NCI-H1105 (cell line): ENCODE measurements at regions not wholly inside any gene's neighbourhood (a gene's known extent, or its start where the extent isn't known, plus 50 kb on each side); places are given as distances from the start of the nearest gene placed in this dataset.

ENCODE experiments used
- DNase-seq: peaks from one replicate; lab custom pipeline; 2025; lab: John Stamatoyannopoulos, UW

- no peak for DNase-seq
These were observed 69.9 kb upstream of the NKX1-1 start for GRCh38 chr4:1476140-1476513.

GRCh38 chr4:1475277-1476139 is 69.3 kb upstream of the NKX1-1 start:
- DNase-seq, result no peak

GRCh38 chr4:1474126-1475090 is 68.2 kb upstream of the NKX1-1 start:
- DNase-seq, result no peak

GRCh38 chr4:1473718-1474117 is 67.5 kb upstream of the NKX1-1 start:
- DNase-seq, result no peak

DNA sequence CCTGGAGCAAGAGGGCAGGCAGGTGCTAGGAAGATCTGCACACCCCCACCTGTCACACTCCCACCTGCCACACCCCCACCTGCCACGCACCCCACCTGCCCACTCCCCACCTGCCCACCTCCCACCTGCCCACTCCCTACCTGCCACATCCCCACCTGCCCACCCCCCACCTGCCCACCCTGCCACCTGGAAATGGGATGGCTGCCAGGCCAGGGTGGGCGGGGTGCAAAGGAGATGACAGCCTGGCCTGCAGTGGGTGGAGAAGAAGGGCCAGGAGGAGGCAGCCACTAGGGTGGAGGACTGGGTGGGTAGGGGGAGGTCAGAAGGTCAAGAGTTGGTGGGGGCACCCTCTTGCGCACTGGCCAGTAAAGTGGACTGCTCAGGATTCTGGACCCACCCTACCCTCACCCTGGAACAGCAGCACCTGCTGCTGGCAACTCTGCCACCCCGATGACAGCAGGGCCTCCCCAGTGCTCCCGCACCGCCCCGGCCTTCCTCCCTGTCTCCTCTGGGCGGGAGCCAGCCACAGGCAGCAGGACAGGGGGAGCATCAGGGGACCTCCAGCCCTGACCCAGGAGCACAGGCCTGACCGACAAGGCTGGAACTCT is 66.8 kb upstream of the NKX1-1 start:
- no peak for DNase-seq

DNA sequence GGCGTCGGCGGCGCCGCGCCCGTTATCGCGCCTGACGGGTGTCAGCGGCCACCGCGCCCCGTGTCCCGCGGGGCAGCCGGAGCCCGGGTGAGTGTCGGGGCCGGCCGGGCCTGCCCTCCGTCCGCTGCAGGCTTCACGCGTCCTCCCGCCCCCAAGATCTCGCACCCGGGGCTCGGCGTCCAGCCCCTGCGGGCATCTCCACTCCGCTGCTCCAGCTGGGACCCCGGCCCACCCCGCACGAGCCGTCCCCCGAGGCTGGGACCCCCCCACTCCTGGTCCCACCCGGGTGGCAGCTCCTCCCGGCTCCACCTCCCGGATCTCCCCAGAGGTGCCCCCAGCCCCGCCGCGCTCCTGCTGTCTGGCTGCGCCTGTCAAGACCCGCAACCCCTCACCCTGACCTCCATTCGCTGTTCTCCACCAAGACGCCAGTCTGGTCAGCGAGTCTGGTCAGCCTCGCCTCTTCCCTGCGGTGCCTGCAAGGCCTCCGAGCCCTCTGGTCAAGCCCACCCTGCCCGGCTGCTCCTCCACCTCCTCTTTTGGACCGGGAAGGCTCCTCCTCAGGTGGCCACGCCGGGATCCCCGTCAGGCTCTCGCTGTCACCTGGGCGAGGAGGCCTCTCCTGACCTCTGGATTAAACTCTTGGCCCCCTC is 66.0 kb upstream of the NKX1-1 start:
- no peak for DNase-seq

DNA sequence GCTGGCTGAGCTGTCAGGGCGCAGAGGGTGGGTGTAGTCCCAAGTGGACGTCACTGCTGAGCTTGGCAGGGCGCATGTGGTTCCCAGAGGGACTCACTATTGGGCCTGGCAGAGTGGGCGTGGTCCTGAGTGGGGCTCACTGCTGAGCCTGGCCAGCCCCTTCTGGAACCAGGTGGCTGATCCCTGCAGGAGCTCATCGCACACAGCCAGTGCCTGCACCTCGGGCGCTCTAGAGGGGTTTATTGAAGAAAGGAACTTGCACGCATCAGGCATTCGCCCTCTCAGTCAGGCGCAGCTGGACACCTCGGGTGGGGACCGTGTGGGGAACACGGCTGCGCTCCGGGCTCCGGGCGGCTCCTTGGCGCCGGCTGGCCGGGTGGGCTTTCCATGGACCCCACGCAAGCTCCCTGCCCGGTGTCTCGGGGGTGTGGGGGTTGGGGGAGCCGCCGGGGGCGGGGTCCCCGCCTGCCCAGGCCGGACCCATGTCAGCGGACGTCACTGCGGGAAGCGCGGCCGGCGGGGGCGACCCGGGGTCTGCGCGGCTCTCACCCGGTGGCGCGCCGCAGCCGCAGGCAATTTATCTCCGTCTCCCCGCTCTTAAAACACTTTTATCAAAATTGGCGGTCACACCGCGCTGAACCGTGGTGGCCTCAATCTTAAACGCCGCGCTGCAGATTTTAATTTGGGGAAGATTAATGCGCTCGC is 65.4 kb upstream of the NKX1-1 start:
- DNase-seq, result no peak

DNA sequence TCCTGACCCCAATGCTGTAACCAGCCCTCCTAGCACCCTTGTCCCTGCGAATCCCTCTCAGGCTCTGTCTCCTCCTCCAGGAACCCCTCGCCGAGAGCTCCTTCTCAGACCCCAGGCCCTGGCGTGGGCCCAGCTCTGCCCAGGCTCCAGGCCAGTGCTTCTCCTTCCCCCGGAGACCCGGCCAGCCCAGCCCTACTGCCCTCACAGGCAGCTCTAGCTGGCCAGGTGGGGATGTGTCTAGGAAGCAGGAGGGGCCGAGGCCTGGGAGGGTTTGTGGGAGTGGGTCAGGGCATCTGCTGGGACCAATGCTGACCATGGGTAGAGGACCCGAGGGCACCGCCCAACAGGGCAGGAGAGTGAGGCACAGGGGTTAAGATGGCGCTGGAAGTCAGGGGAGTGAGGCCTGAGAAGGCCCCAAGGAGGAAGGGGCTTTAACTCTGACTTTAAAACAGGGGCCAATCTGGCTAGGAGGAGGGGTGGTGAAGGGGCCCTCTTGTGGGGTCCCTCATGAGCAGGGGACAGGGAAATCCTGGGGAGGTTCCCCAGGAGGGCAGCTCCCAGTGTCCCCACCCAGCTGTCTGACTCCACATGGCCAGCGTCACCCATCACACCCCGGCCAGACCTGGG is 64.7 kb upstream of the NKX1-1 start:
- DNase-seq, result no peak

GRCh38 chr4:1470393-1470670 is 64.1 kb upstream of the NKX1-1 start:
- no peak for DNase-seq

DNA sequence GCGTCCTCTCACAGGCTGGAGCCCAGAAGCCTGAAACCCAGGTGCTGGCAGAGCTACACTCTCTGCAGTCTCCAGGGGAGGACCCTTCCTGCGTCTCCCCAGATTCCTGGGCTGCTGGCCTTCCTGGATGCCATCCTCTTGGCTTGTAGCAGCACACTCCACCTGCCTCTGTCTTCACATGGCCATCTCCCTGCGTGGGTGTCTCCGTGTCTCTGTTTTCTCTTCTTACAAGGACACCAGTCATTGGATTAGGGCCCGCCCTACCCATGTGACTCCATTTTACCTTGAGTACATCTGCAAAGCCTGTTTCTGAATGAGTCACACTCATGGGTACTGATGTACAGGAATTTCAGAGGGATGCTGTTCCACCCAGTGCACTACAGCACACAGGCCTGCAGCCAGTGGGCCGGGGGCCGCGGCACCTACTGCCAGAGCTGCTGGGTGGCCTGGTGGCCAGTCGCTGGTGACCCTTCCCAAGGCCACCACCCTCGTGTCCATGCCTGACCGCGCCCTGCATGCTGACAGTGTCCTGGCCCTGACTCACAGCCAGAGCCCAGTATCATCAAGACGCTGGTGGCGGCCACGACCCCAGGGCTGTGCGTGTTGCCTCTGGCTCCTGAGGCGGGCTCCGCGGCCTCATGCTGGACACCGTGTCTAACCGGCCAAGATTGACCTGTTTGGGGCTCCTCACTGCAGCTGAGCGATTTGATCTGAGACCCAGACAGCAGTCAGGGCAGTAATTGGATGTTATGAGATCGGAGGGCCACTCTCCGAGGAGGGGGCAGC is 63.6 kb upstream of the NKX1-1 start:
- DNase-seq, result no peak

- no peak for DNase-seq
These were observed 62.8 kb upstream of the NKX1-1 start for GRCh38 chr4:1469043-1469442.

DNA sequence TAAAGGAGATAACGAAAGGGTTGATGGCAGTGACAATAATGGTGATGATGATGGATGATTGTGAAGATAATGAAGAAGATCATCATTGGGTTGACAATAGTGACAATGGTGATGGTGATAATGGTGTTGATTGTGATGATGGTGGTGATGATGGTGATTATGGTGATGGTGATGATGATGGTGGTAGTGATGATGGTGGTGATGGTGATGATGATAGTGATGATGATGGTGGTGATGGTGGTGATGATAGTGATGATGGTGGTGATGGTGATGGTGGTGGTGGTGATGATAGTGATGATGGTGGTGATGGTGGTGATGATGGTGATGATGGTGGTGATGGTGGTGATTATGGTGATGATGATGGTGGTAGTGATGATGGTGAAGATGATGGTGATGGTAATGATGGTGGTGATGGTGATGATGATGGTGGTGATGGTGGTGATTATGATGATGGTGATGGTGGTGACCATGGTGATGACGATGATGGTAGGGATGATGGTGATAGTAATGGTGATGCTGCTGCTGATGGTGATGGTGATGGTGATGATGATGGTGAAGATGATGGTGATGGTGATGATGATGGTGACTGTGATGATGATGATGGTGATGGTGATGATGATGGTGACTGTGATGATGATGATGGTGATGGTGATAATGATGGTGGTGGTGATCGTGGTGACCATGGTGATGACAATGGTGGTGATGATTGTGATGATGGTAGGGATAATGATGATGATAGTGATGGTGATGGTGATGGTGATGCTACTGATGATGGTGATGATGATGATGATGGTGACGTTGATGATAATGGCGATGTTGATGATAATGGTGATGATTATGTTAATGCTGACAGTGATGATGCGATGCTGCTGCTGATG is 61.6 kb upstream of the NKX1-1 start:
- DNase-seq, result no peak

DNA sequence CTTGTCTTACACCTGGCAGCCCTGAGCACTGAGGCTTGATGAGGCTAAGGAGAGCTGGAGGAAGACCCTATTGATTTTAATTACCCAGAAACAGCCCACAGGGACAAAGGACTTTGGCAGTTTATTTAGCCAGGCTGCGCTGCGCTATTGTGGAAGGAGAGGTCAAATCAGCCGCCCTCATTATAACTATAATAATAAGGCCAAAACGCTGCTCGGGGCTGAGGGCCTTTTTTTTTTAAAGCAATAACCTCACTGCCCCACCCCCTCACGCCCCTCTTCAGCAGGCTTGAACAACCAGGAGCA is 60.6 kb upstream of the NKX1-1 start:
- DNase-seq, result no peak

GRCh38 chr4:1466034-1466862 is 60.0 kb upstream of the NKX1-1 start:
- DNase-seq, result no peak

DNA sequence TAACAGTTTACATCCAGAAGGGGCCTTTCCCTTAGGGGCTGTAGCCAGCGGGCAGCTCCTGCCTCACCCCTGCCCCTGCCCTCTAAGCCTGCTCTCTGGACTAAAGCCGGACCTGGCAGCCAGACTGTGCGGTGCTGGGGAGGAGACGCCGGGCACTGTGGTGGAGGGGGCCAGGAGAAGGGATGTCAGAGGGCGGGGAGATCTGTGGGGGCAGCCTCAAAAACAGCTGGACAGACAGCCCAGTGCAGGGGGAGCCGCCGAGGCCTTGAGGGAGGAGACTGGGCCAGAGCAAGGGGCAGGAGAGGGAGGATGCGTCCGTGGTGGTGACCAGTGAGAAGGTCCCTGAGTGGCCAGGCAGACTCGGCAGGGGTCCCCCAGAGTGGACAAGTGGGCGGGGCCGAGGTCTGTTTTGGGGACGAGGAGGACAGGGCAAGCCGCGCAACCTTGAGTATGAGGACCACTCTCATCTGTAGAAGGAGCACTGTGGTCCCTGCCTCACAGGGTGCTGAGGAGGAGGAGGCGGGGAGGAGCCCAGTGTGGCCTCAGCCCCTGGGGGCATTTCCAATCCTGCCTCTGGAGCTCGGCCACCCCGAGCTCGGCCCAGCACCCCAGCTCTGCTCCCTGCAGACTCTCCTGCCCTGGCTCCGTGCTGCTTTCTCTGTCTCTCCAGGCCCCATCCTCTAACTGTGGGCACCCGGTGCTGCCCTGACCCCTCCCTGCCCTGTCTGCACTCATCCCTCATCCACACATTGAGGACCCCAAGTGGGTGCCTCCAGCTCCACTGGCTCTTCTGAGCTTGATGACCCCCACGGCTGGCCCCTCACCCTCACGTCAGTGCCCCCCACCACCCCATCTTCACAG is 59.2 kb upstream of the NKX1-1 start:
- no peak for DNase-seq

- DNase-seq, result no peak
These were observed 58.4 kb upstream of the NKX1-1 start for GRCh38 chr4:1464581-1465171.

GRCh38 chr4:1463927-1464540 is 57.8 kb upstream of the NKX1-1 start:
- no peak for DNase-seq
